GM23338 (cell line): ENCODE measurements at regions not wholly inside any gene's neighbourhood (a gene's known extent, or its start where the extent isn't known, plus 50 kb on each side); places are given as distances from the start of the nearest gene placed in this dataset.

Experiments
- ATAC-seq: fragments of 200-7000 bp; cut with Tn5 transposase; 3 replicates; pipeline ENCODE4 v1.9.1; 2020
- DNase-seq: peaks from one replicate; pipeline ENCODE4 v3.0.0-alpha.2; 2015; ENCODE audit warnings: low spot score
- H2AFZ ChIP-seq: fragments of 200-600 bp; sonication (generic); 2 replicates; pipeline ENCODE4 v1.8.0; 2016; ENCODE audit warnings: antibody characterized with exemption, mild to moderate bottlenecking, moderate library complexity
- H3F3A ChIP-seq: fragments of 200-600 bp; sonication (generic); replicated peaks from 2 replicates; pipeline ENCODE4 v1.8.0; 2017; ENCODE audit warnings: antibody characterized with exemption, mixed run types, low read depth
- H3K27ac ChIP-seq: fragments of 200-600 bp; sonication (generic); 2 replicates; pipeline ENCODE4 v1.6.1; 2016; ENCODE audit warnings: low read depth
- H3K27me3 ChIP-seq: fragments of 200-600 bp; sonication (generic); 2 replicates; pipeline ENCODE4 v1.8.0; 2016; ENCODE audit warnings: mild to moderate bottlenecking, mixed run types, moderate library complexity; ENCODE audit not compliant: insufficient read depth
- H3K36me3 ChIP-seq: fragments of 200-600 bp; sonication (generic); 2 replicates; pipeline ENCODE4 v1.8.0; 2016; ENCODE audit warnings: mild to moderate bottlenecking; ENCODE audit not compliant: insufficient read depth
- H3K4me1 ChIP-seq: fragments of 200-600 bp; sonication (generic); 2 replicates; pipeline ENCODE4 v1.8.0; 2016; ENCODE audit warnings: mild to moderate bottlenecking, moderate library complexity; ENCODE audit not compliant: insufficient read depth
- H3K4me2 ChIP-seq: fragments of 200-600 bp; sonication (generic); 2 replicates; pipeline ENCODE4 v1.7.1; 2017; ENCODE audit warnings: mixed run types
- H3K4me3 ChIP-seq: fragments of 200-600 bp; sonication (generic); 2 replicates; pipeline ENCODE4 v1.6.1; 2016; ENCODE audit warnings: mixed run types
- H3K79me2 ChIP-seq: fragments of 200-600 bp; sonication (generic); replicated peaks from 2 replicates; pipeline ENCODE4 v1.8.0; 2017; ENCODE audit warnings: mild to moderate bottlenecking; ENCODE audit not compliant: insufficient read depth
- H3K9me2 ChIP-seq: fragments of 200-600 bp; sonication (generic); 2 replicates; pipeline ENCODE4 v1.8.0; 2017; ENCODE audit not compliant: insufficient read depth
- H4K20me1 ChIP-seq: fragments of 200-600 bp; sonication (generic); replicated peaks from 2 replicates; pipeline ENCODE4 v1.8.0; 2017; ENCODE audit warnings: mild to moderate bottlenecking; ENCODE audit not compliant: insufficient read depth
- H3K27ac Mint-ChIP-seq: 2 replicates; pipeline ENCODE4 v1.8.0; 2020; ENCODE audit warnings: inconsistent platforms, mild to moderate bottlenecking, moderate library complexity, mixed read lengths
- H3K27me3 Mint-ChIP-seq: 3 replicates; pipeline ENCODE4 v1.8.0; 2022; ENCODE audit warnings: low read depth, mild to moderate bottlenecking, moderate library complexity, mixed read lengths, inconsistent platforms; ENCODE audit not compliant: insufficient read depth, poor library complexity
- H3K36me3 Mint-ChIP-seq: 3 replicates; pipeline ENCODE4 v1.8.0; 2021; ENCODE audit warnings: low read depth, mild to moderate bottlenecking, inconsistent platforms, moderate library complexity, mixed read lengths
- H3K4me1 Mint-ChIP-seq: 3 replicates; pipeline ENCODE4 v1.8.0; 2020; ENCODE audit warnings: mild to moderate bottlenecking, inconsistent platforms, mixed read lengths
- H3K4me3 Mint-ChIP-seq: 3 replicates; pipeline ENCODE4 v1.8.0; 2021; ENCODE audit warnings: moderate library complexity, mild to moderate bottlenecking, inconsistent platforms, mixed read lengths
- H3K9me3 Mint-ChIP-seq: 3 replicates; pipeline ENCODE4 v1.8.0; 2020; ENCODE audit warnings: moderate library complexity, mild to moderate bottlenecking, inconsistent platforms, mixed read lengths
- CREB1 ChIP-seq: fragments of 250-450 bp; sonication (Bioruptor Pico); IDR thresholded peaks from 2 replicates; pipeline ENCODE4 v1.5.0; 2020; ENCODE audit warnings: low read depth, mild to moderate bottlenecking, moderate library complexity
- EZH2 ChIP-seq: fragments of 200-600 bp; sonication (generic); IDR thresholded peaks from one replicate; pipeline ENCODE4 v1.8.0; 2017; ENCODE audit warnings: antibody characterized with exemption, mild to moderate bottlenecking, low read depth; ENCODE audit not compliant: unreplicated experiment
- EZH2phosphoT487 ChIP-seq: fragments of 200-600 bp; sonication (generic); IDR thresholded peaks from one replicate; pipeline ENCODE4 v1.8.1; 2018; ENCODE audit warnings: antibody characterized with exemption; ENCODE audit not compliant: unreplicated experiment
- JUNB ChIP-seq: IDR thresholded peaks from one replicate; pipeline ENCODE4 v1.6.1; 2016; ENCODE audit warnings: antibody characterized with exemption; ENCODE audit not compliant: unreplicated experiment
- NANOG ChIP-seq: IDR thresholded peaks from 2 replicates; pipeline ENCODE4 v1.6.1; 2016; ENCODE audit warnings: antibody characterized with exemption, borderline replicate concordance
- POLR2AphosphoS5 ChIP-seq: IDR thresholded peaks from 2 replicates; pipeline ENCODE4 v1.6.1; 2016; ENCODE audit warnings: antibody characterized with exemption, low read depth
- STAT1 ChIP-seq: IDR thresholded peaks from one replicate; pipeline ENCODE4 v1.6.1; 2016; ENCODE audit warnings: antibody characterized with exemption; ENCODE audit not compliant: unreplicated experiment
- ZNF114 ChIP-seq: fragments of 250-450 bp; sonication (Bioruptor Pico); IDR thresholded peaks from 2 replicates; pipeline ENCODE4 v1.5.0; 2020; ENCODE audit warnings: mild to moderate bottlenecking, moderate library complexity
- ZNF331 ChIP-seq: fragments of 250-450 bp; sonication (Bioruptor Pico); IDR thresholded peaks from 2 replicates; pipeline ENCODE4 v1.5.0; 2020; ENCODE audit warnings: low read depth, mild to moderate bottlenecking, moderate library complexity
- TF ChIP-seq, protein P1 (sequence below), 2 experiments: fragments of 200-600 bp in 1 of 2; sonication (generic) in 1 of 2; conservative IDR thresholded peaks; 2 replicates each; pipeline versions ENCODE4 v1.5.1 to v1.6.1; 2016 to 2017; ENCODE audit warnings: antibody characterized with exemption in 2 of 2, low read depth in 2 of 2, mild to moderate bottlenecking in 2 of 2, moderate library complexity in 1 of 2
- TF ChIP-seq, protein P2 (sequence below): IDR thresholded peaks from 2 replicates; pipeline ENCODE4 v1.6.1; 2016; ENCODE audit warnings: antibody characterized with exemption
- TF ChIP-seq, protein P3 (sequence below): fragments of 250-450 bp; sonication (Bioruptor Pico); IDR thresholded peaks from 2 replicates; pipeline ENCODE4 v1.5.0; 2020; ENCODE audit warnings: mild to moderate bottlenecking, moderate library complexity
- TF ChIP-seq, protein P4 (sequence below): IDR thresholded peaks from one replicate; pipeline ENCODE4 v1.6.1; 2018; ENCODE audit warnings: antibody characterized with exemption; ENCODE audit not compliant: unreplicated experiment

DNA sequence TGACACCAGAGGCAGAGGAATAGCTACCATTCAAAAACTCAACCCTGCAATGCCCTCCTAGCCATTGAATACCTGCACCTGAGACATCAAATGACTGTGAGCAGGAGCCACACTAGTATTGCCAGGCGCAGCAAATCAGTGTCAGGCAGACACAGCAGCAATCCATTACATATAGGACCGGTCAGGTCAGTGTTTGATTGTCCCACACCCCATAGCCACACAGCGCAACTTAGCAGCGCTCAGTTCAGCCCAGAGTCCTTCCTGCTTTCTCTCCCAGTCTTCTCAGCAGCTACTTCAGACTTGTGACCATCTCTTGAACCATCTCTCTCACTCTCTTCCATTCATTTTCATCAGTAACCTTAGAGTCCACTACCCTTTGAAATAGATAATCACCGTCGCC is 181.6 kb upstream of the GPR12 start:
- peaks cover 4% of the 10 kb centered on the region; the same call in 2 of the 3 replicates for H3K9me3 Mint-ChIP-seq
- H4K20me1 ChIP-seq: no peaks in the 10 kb centered on the region; the same call in 1 of the 2 replicates
- no peak overlapping the region for H3K4me2 ChIP-seq
- H3K27ac Mint-ChIP-seq: no peak overlapping the region
- H3K36me3 ChIP-seq: no peaks in the 10 kb centered on the region
- peaks cover 3% of the 10 kb centered on the region for H3K27me3 Mint-ChIP-seq
- no peak for TF ChIP-seq ZNF331
- TF ChIP-seq, protein P1, sequence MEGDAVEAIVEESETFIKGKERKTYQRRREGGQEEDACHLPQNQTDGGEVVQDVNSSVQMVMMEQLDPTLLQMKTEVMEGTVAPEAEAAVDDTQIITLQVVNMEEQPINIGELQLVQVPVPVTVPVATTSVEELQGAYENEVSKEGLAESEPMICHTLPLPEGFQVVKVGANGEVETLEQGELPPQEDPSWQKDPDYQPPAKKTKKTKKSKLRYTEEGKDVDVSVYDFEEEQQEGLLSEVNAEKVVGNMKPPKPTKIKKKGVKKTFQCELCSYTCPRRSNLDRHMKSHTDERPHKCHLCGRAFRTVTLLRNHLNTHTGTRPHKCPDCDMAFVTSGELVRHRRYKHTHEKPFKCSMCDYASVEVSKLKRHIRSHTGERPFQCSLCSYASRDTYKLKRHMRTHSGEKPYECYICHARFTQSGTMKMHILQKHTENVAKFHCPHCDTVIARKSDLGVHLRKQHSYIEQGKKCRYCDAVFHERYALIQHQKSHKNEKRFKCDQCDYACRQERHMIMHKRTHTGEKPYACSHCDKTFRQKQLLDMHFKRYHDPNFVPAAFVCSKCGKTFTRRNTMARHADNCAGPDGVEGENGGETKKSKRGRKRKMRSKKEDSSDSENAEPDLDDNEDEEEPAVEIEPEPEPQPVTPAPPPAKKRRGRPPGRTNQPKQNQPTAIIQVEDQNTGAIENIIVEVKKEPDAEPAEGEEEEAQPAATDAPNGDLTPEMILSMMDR (conservative IDR thresholded peaks at IDR 0.05; ENCODE audit: low read depth in 2 of 2): no peak
- no peak for TF ChIP-seq CREB1 (CRISPR knock-in tag)
- TF ChIP-seq STAT1: no peak
- no peak for TF ChIP-seq EZH2phosphoT487
- TF ChIP-seq ZNF114 (CRISPR knock-in tag): no peak
- TF ChIP-seq POLR2AphosphoS5: no peak
- no peak for TF ChIP-seq EZH2
- TF ChIP-seq, protein P2, sequence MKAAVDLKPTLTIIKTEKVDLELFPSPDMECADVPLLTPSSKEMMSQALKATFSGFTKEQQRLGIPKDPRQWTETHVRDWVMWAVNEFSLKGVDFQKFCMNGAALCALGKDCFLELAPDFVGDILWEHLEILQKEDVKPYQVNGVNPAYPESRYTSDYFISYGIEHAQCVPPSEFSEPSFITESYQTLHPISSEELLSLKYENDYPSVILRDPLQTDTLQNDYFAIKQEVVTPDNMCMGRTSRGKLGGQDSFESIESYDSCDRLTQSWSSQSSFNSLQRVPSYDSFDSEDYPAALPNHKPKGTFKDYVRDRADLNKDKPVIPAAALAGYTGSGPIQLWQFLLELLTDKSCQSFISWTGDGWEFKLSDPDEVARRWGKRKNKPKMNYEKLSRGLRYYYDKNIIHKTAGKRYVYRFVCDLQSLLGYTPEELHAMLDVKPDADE: no peak
- TF ChIP-seq, protein P3, sequence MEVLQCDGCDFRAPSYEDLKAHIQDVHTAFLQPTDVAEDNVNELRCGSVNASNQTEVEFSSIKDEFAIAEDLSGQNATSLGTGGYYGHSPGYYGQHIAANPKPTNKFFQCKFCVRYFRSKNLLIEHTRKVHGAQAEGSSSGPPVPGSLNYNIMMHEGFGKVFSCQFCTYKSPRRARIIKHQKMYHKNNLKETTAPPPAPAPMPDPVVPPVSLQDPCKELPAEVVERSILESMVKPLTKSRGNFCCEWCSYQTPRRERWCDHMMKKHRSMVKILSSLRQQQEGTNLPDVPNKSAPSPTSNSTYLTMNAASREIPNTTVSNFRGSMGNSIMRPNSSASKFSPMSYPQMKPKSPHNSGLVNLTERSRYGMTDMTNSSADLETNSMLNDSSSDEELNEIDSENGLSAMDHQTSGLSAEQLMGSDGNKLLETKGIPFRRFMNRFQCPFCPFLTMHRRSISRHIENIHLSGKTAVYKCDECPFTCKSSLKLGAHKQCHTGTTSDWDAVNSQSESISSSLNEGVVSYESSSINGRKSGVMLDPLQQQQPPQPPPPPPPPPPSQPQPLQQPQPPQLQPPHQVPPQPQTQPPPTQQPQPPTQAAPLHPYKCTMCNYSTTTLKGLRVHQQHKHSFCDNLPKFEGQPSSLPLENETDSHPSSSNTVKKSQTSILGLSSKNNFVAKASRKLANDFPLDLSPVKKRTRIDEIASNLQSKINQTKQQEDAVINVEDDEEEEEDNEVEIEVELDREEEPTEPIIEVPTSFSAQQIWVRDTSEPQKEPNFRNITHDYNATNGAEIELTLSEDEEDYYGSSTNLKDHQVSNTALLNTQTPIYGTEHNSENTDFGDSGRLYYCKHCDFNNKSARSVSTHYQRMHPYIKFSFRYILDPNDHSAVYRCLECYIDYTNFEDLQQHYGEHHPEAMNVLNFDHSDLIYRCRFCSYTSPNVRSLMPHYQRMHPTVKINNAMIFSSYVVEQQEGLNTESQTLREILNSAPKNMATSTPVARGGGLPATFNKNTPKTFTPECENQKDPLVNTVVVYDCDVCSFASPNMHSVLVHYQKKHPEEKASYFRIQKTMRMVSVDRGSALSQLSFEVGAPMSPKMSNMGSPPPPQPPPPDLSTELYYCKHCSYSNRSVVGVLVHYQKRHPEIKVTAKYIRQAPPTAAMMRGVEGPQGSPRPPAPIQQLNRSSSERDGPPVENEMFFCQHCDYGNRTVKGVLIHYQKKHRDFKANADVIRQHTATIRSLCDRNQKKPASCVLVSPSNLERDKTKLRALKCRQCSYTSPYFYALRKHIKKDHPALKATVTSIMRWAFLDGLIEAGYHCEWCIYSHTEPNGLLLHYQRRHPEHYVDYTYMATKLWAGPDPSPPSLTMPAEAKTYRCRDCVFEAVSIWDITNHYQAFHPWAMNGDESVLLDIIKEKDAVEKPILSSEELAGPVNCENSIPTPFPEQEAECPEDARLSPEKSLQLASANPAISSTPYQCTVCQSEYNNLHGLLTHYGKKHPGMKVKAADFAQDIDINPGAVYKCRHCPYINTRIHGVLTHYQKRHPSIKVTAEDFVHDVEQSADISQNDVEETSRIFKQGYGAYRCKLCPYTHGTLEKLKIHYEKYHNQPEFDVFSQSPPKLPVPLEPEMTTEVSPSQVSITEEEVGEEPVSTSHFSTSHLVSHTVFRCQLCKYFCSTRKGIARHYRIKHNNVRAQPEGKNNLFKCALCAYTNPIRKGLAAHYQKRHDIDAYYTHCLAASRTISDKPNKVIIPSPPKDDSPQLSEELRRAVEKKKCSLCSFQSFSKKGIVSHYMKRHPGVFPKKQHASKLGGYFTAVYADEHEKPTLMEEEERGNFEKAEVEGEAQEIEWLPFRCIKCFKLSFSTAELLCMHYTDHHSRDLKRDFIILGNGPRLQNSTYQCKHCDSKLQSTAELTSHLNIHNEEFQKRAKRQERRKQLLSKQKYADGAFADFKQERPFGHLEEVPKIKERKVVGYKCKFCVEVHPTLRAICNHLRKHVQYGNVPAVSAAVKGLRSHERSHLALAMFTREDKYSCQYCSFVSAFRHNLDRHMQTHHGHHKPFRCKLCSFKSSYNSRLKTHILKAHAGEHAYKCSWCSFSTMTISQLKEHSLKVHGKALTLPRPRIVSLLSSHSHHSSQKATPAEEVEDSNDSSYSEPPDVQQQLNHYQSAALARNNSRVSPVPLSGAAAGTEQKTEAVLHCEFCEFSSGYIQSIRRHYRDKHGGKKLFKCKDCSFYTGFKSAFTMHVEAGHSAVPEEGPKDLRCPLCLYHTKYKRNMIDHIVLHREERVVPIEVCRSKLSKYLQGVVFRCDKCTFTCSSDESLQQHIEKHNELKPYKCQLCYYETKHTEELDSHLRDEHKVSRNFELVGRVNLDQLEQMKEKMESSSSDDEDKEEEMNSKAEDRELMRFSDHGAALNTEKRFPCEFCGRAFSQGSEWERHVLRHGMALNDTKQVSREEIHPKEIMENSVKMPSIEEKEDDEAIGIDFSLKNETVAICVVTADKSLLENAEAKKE (CRISPR knock-in tag): no peak
- TF ChIP-seq JUNB: no peak
- TF ChIP-seq, protein P4, sequence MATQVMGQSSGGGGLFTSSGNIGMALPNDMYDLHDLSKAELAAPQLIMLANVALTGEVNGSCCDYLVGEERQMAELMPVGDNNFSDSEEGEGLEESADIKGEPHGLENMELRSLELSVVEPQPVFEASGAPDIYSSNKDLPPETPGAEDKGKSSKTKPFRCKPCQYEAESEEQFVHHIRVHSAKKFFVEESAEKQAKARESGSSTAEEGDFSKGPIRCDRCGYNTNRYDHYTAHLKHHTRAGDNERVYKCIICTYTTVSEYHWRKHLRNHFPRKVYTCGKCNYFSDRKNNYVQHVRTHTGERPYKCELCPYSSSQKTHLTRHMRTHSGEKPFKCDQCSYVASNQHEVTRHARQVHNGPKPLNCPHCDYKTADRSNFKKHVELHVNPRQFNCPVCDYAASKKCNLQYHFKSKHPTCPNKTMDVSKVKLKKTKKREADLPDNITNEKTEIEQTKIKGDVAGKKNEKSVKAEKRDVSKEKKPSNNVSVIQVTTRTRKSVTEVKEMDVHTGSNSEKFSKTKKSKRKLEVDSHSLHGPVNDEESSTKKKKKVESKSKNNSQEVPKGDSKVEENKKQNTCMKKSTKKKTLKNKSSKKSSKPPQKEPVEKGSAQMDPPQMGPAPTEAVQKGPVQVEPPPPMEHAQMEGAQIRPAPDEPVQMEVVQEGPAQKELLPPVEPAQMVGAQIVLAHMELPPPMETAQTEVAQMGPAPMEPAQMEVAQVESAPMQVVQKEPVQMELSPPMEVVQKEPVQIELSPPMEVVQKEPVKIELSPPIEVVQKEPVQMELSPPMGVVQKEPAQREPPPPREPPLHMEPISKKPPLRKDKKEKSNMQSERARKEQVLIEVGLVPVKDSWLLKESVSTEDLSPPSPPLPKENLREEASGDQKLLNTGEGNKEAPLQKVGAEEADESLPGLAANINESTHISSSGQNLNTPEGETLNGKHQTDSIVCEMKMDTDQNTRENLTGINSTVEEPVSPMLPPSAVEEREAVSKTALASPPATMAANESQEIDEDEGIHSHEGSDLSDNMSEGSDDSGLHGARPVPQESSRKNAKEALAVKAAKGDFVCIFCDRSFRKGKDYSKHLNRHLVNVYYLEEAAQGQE: no peak
- TF ChIP-seq NANOG: no peak
- H3K4me1 ChIP-seq: no peaks in the 10 kb centered on the region
- no peak overlapping the region for H3K4me3 Mint-ChIP-seq
- no peak for ATAC-seq
- no peaks in the 10 kb centered on the region for H3K36me3 Mint-ChIP-seq
- H3K27me3 ChIP-seq: no peaks in the 10 kb centered on the region
- H3F3A ChIP-seq: no peaks in the 10 kb centered on the region
- no peak overlapping the region for H2AFZ ChIP-seq
- DNase-seq: no peak
- no peaks in the 10 kb centered on the region for H3K9me2 ChIP-seq
- H3K27ac ChIP-seq: no peak overlapping the region
- H3K4me3 ChIP-seq: no peak overlapping the region
- H3K4me1 Mint-ChIP-seq: peaks cover 5% of the 10 kb centered on the region
- H3K79me2 ChIP-seq: no peaks in the 10 kb centered on the region
